Ovary (tissue), 1 donor: ENCODE measurements at regions not wholly inside any gene's neighbourhood (a gene's known extent, or its start where the extent isn't known, plus 50 kb on each side); places are given as distances from the start of the nearest gene placed in this dataset.

Experiments used
- EP300 ChIP-seq: sonication (generic); formaldehyde crosslinking; IDR thresholded peaks from one replicate; pipeline ENCODE4 v1.6.1; 2017; ENCODE audit warnings: antibody characterized with exemption
- POLR2A ChIP-seq: fragments of 450-650 bp; IDR thresholded peaks from one replicate; pipeline ENCODE4 v1.6.1; 2017; ENCODE audit warnings: antibody characterized with exemption, mild to moderate bottlenecking, moderate library complexity

- TF ChIP-seq POLR2A (no peak), EP300 (no peak)
These were observed 119.0 kb upstream of the CBLB start for GRCh38 chr3:105987809-105988208.
